D721Med (cell line): ENCODE measurements at regions not wholly inside any gene's neighbourhood (a gene's known extent, or its start where the extent isn't known, plus 50 kb on each side); places are given as distances from the start of the nearest gene placed in this dataset.

Experiments
- DNase-seq: peaks from one replicate; pipeline ENCODE4 v3.0.0; 2011; ENCODE audit warnings: low spot score; ENCODE audit not compliant: insufficient read length
- FAIRE-seq: peaks from 2 replicates; lab custom pipeline; 2011; peaks lifted over from hg19 to GRCh38; lab: Jason Lieb, UNC
- CTCF ChIP-seq: IDR thresholded peaks from 2 replicates; pipeline ENCODE4 v1.5.1; 2012; ENCODE audit warnings: mild to moderate bottlenecking, control low read depth; ENCODE audit not compliant: insufficient read depth; ENCODE audit errors: missing control alignments

GRCh38 chr7:80284855-80285254 lies 150.2 kb downstream of the GNAI1 start:
- no peak for FAIRE-seq
- TF ChIP-seq CTCF, result no peak
- no peak for DNase-seq

GRCh38 chr7:80279760-80280159 lies 145.1 kb downstream of the GNAI1 start:
- no peak for FAIRE-seq
- TF ChIP-seq CTCF, result no peak
- DNase-seq, result no peak

GRCh38 chr7:80278737-80279136 lies 144.1 kb downstream of the GNAI1 start:
- DNase-seq (no peak), FAIRE-seq (no peak)
- no peak for TF ChIP-seq CTCF

- no peak for TF ChIP-seq CTCF
- DNase-seq (no peak), FAIRE-seq (no peak)
Measured at GRCh38 chr7:80277434-80278427, 143.1 kb downstream of the GNAI1 start.
